GM19467 (cell line): ENCODE measurements at regions not wholly inside any gene's neighbourhood (a gene's known extent, or its start where the extent isn't known, plus 50 kb on each side); places are given as distances from the start of the nearest gene placed in this dataset.
"Not testable (repeated sequence)": the region's sequence is repeated elsewhere in the genome, so short reads cannot be mapped to it uniquely, and the experiment has no call there.

Source experiments
- ATAC-seq: cut with Tn5 transposase; IDR thresholded peaks from one replicate; pipeline ENCODE4 v1.9.1; 2021; ENCODE audit warnings: mild to moderate bottlenecking, moderate library complexity; ENCODE audit not compliant: unreplicated experiment

GRCh38 chr16:33710696-33711087 lies 251.3 kb downstream of the TP53TG3F start:
- not testable (repeated sequence) for ATAC-seq

DNA sequence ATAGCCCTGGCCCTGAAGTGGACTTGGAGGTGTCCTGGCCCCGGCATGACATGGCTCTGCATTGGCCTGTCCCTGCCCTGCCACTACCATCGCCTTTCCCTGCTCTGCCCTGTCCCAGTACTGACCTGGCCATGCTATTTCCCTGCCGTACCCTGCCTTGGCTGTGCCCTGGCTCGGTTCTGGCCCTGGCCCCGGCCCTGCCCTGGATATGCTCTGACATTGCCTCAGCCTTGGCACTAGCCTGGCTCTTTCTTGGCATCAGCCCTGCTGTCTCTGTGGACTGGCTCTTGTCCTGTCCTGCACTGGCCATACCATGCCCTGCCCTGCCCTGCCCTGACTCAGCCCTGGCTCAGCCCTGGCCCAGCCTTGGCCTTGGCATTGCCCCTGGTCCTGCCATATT lies 252.2 kb downstream of the TP53TG3F start:
- not testable (repeated sequence) for ATAC-seq

- ATAC-seq: not testable (repeated sequence)
Observed at GRCh38 chr16:33712308-33712707, 252.9 kb downstream of the TP53TG3F start.

GRCh38 chr16:33712851-33713709 lies 253.7 kb downstream of the TP53TG3F start:
- ATAC-seq: not testable (repeated sequence)

GRCh38 chr16:33713710-33714538 lies 254.5 kb downstream of the TP53TG3F start:
- not testable (repeated sequence) for ATAC-seq

- ATAC-seq: not testable (repeated sequence)
Observed at GRCh38 chr16:33731167-33731566, 271.8 kb downstream of the TP53TG3F start.

GRCh38 chr16:33734650-33735049 lies 275.2 kb downstream of the TP53TG3F start:
- ATAC-seq: not testable (repeated sequence)

DNA sequence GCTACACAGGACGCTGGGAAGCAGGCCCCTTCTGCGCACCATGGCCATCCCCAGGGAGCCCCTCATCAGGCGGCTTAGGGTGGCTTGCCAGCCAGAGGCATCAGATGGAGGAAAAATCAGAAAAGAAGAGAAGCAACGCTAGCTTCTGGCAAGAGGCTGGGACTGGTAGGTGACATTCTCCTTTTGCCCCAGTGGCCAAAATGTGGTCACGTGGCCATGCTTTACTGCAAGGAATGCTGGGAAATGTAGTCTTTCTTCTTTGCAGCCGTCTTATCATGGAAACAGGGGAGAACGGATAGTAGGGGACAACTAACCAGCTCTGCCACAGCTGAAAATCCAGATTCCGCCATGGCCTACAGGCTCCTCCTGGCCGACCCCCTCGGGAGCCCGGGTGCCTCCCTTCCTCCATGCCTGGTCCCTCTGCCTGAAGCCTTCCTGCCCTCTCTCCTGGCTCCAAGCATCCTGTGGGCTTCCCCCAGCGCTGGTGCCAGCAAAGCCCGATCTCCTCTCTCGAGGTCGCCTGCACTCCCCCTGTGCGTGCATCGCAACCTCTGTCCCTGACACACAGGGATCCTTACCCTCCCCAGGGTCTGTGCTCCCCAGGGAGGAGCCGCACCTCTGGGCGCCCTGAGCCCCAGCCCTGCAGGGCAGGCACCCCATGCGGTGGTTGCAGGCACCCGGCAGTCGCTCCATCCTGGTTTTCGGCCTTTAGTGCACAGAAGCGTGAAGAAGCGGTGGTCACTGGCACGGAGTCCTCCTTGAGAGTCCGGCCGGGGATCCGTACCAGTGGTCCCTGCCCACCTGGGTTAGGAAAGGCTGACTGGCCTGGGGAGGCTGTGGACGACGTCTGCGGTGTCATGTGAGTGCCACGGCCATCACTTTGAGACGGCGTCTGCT lies 307.7 kb downstream of the TP53TG3F start:
- not testable (repeated sequence) for ATAC-seq

GRCh38 chr16:33768710-33769109 lies 309.3 kb downstream of the TP53TG3F start:
- not testable (repeated sequence) for ATAC-seq

DNA sequence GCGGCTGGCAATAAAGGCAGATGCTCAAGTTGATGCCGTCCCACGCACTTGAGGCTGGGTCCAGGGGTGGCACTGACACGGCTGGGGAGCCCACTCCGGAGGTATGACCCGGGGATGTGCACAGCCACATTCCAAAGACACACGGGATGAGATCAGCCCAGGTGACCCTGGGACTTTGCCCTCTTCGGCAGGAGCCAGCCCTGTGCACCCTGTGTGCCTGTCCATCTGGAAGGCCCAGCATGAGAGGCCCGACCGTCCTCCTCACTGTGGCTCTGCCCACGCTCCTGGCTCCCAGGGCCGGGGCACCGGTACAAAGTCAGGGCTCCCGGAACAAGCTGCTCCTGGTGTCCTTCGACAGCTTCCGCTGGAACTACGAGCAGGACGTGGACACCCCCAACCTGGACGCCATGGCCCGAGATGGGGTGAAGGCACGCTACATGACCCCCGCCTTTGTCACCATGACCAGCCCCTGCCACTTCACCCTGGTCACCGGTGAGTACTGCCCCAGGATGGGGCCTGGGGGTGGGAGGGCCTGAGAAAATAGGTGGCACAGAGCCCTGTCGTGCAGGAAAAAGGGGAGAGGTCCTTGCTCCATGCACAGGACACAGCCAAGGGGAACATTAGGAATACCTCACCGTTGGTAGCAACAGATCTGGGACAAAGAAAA lies 309.9 kb downstream of the TP53TG3F start:
- ATAC-seq: not testable (repeated sequence)

GRCh38 chr16:33770478-33770877 lies 311.1 kb downstream of the TP53TG3F start:
- ATAC-seq: not testable (repeated sequence)

GRCh38 chr16:33771211-33771610 lies 311.8 kb downstream of the TP53TG3F start:
- not testable (repeated sequence) for ATAC-seq

DNA sequence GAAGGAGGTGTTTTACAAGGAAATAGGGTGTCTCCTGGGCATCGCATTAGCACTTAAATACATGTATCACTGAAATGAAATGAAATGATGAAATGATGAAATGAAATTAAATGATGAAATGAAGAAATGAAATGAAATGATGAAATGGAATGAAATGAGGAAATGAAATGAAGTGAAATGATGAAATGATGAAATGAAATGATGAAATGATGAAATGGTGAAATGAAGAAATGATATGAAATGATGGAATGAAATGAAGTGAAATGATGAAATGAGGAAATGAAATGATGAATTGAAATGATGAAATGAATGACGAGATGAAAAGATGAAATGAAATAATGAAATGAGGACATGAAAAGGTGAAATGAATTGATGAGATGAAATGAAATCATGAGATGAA lies 314.6 kb downstream of the TP53TG3F start:
- ATAC-seq: not testable (repeated sequence)

- ATAC-seq: not testable (repeated sequence)
Observed at GRCh38 chr16:33774724-33775123, 315.3 kb downstream of the TP53TG3F start.

- not testable (repeated sequence) for ATAC-seq
Observed at GRCh38 chr16:33816328-33816944, 357.0 kb downstream of the TP53TG3F start.

DNA sequence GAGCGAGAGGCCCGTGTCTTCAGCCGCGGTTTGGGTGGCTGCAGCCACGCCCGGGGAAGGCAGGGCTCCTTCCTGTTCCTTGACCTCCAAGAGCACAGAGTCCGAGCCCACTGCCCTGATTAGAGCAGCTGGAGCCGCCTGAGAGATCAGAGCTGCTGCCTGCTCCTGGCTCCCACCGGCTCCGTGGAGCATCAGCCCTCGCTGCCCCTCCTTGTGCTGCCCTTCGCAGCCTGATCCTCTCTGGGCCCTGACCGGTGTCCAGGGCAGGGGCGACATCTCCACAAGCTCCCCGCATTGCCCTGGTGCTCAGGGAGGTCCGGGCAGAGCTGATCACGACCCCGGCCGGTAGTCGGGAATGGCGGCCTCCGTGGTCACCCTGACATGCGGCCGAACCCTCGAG lies 365.3 kb downstream of the TP53TG3F start:
- not testable (repeated sequence) for ATAC-seq

- ATAC-seq: not testable (repeated sequence)
Observed at GRCh38 chr16:33827522-33827921, 368.1 kb downstream of the TP53TG3F start.

DNA sequence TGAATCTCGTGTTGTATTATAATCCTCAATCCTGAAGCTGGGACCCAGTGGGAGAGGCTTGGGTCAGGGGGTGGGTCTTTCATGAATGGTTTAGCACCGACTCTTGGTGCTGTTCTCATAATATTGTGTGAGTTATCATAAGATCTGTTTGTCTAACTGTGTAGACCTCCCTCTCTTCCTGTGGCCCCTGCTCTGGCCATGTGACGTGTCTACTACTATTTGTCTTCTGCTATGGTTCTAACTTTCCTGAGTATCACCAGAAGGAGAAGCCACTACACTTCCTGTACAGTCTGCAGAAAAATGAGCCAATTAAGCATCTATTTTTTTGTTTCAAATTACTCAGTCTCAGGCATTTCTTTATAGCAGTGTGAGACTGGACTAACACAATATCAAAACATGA lies 379.7 kb downstream of the TP53TG3F start:
- ATAC-seq: not testable (repeated sequence)

DNA sequence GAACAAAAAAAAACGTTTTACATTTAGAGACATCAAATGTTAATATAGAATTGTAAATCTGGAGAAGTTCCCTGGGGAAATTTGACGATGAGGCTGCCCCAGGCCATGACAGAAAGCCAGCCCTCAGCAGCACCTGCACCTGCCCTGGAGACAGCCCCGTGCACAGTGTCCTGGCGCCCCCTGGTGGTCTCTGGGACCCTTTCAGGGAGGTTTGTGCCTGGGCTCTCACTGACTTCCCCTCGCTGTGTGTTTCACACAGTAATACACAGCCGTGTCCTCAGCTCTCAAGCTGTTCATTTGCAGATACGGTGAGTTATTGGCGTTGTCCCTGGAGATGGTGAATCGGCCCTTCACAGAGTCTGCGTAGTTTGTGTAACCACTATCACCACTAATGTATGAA lies 385.1 kb downstream of the TP53TG3F start:
- ATAC-seq: not testable (repeated sequence)
